GM12892 (cell line): ENCODE measurements at regions not wholly inside any gene's neighbourhood (a gene's known extent, or its start where the extent isn't known, plus 50 kb on each side); places are given as distances from the start of the nearest gene placed in this dataset.

Experiments used
- POLR2A ChIP-seq: IDR thresholded peaks from 2 replicates; pipeline ENCODE4 v1.6.1; 2011; ENCODE audit warnings: low read depth, low read length, control low read depth
- TAF1 ChIP-seq: IDR thresholded peaks from 2 replicates; pipeline ENCODE4 v1.6.1; 2011; ENCODE audit warnings: low read depth, mild to moderate bottlenecking, control low read depth, low read length, borderline replicate concordance

GRCh38 chr7:49014870-49015269 is 90.5 kb downstream of the CDC14C start:
- TF ChIP-seq POLR2A (no peak), TAF1 (no peak)
